ENCODE measurements at regions not wholly inside any gene's neighbourhood (a gene's known extent, or its start where the extent isn't known, plus 50 kb on each side); places are given as distances from the start of the nearest gene placed in this dataset.

DNA sequence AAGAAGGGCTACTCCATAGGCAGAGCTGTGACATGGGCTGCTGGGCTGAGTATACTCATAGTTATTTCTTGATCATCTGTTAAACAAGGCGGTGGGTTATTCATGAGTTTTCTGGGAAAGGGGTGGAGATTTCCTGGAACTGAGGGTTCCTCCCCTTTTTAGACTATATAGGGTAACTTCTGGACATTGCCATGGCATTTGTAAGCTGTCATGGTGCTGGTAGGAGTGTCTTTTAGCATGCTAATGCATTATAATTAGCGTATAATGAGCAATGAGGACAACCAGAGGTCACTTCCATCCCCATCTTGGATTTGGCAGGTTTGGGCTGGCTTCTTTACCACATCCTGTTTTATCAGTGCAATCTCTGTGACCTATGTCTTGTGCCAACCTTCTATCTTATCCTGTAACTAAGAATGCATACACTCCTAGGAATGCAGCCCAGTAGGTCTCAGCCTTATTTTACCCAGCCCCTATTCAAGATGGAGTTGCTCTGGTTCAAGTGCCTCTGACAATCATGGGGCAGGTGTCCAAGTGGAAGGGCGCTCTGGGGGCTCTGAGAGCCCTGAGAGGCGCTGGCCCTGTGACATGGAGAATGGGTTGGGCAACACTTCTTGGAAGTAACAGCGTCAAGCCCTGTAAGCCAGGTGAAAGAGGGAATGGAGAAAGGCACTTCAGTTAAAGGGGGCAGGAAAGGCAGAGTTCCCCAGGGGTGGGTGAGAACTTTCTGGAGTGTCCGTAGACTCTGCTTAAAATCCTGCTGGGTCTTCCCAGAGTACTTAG, 354.2 kb upstream of the SULF2 start:
- TF ChIP-seq CTCF (IDR thresholded peaks at IDR 0.05) (no peak), ZNF423 (CRISPR knock-in tag; IDR thresholded peaks at IDR 0.05) (no peak)
